ENCODE measurements at regions not wholly inside any gene's neighbourhood (a gene's known extent, or its start where the extent isn't known, plus 50 kb on each side); places are given as distances from the start of the nearest gene placed in this dataset.

DNA sequence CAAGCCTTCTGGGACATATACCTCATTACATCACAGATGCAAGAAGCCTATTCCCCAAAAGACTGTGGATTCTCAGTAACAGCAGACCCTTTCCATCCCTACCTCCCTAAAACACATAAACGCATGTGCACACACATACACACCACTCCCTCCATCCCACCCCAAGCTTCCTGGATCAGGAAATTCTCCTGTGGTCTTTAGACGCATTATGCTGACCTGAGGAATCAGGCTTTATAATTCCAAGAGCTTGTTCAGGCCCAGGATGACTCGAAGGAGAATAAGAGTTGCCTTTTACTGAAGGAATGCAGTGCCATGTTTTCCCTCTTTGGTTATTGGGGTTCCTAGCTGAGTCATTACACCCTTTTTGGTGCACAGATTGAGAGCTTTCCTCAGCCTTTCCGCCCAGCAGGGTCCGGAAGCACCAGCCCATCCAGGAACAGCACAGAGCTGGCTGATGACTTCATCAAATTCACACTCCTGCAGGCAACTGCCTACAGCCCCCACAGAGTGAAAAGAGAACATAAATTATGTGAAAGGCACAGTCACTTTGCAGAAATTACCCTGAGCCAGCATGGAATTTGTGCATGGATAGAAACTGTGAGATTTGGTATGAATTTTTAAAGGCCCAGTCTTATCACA lies 385.0 kb upstream of the TRPC7 start (continued):
- TF ChIP-seq, protein P1, sequence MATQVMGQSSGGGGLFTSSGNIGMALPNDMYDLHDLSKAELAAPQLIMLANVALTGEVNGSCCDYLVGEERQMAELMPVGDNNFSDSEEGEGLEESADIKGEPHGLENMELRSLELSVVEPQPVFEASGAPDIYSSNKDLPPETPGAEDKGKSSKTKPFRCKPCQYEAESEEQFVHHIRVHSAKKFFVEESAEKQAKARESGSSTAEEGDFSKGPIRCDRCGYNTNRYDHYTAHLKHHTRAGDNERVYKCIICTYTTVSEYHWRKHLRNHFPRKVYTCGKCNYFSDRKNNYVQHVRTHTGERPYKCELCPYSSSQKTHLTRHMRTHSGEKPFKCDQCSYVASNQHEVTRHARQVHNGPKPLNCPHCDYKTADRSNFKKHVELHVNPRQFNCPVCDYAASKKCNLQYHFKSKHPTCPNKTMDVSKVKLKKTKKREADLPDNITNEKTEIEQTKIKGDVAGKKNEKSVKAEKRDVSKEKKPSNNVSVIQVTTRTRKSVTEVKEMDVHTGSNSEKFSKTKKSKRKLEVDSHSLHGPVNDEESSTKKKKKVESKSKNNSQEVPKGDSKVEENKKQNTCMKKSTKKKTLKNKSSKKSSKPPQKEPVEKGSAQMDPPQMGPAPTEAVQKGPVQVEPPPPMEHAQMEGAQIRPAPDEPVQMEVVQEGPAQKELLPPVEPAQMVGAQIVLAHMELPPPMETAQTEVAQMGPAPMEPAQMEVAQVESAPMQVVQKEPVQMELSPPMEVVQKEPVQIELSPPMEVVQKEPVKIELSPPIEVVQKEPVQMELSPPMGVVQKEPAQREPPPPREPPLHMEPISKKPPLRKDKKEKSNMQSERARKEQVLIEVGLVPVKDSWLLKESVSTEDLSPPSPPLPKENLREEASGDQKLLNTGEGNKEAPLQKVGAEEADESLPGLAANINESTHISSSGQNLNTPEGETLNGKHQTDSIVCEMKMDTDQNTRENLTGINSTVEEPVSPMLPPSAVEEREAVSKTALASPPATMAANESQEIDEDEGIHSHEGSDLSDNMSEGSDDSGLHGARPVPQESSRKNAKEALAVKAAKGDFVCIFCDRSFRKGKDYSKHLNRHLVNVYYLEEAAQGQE (IDR thresholded peaks at IDR 0.05; ENCODE audit: unreplicated experiment): no peak
- TF ChIP-seq EZH2phosphoT487 (IDR thresholded peaks at IDR 0.05; ENCODE audit: unreplicated experiment): no peak
- TF ChIP-seq, protein P2, sequence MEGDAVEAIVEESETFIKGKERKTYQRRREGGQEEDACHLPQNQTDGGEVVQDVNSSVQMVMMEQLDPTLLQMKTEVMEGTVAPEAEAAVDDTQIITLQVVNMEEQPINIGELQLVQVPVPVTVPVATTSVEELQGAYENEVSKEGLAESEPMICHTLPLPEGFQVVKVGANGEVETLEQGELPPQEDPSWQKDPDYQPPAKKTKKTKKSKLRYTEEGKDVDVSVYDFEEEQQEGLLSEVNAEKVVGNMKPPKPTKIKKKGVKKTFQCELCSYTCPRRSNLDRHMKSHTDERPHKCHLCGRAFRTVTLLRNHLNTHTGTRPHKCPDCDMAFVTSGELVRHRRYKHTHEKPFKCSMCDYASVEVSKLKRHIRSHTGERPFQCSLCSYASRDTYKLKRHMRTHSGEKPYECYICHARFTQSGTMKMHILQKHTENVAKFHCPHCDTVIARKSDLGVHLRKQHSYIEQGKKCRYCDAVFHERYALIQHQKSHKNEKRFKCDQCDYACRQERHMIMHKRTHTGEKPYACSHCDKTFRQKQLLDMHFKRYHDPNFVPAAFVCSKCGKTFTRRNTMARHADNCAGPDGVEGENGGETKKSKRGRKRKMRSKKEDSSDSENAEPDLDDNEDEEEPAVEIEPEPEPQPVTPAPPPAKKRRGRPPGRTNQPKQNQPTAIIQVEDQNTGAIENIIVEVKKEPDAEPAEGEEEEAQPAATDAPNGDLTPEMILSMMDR (conservative IDR thresholded peaks at IDR 0.05; ENCODE audit: low read depth in 2 of 2): no peak
- no peak for TF ChIP-seq NANOG (IDR thresholded peaks at IDR 0.05; ENCODE audit: borderline replicate concordance)
- no peak for TF ChIP-seq ZNF331 (CRISPR knock-in tag; IDR thresholded peaks at IDR 0.05; ENCODE audit: low read depth)
- TF ChIP-seq CREB1 (CRISPR knock-in tag; IDR thresholded peaks at IDR 0.05; ENCODE audit: low read depth): no peak
- no peak for TF ChIP-seq EZH2 (IDR thresholded peaks at IDR 0.05; ENCODE audit: low read depth, unreplicated experiment)
- no peak for TF ChIP-seq JUNB (IDR thresholded peaks at IDR 0.05; ENCODE audit: unreplicated experiment)
- TF ChIP-seq ZNF114 (CRISPR knock-in tag; IDR thresholded peaks at IDR 0.05): no peak

GRCh38 chr5:136749016-136749415 lies 383.7 kb upstream of the TRPC7 start:
- Histone ChIP-seq H3K4me1 (ENCODE audit: insufficient read depth) (peaks cover 4% of the 10 kb centered on the region; the same call in 1 of the 2 replicates), H3F3A (replicated peaks; ENCODE audit: low read depth) (no peaks in the 10 kb centered on the region), H2AFZ (no peak overlapping the region), H3K27ac (ENCODE audit: low read depth) (no peak overlapping the region), H3K79me2 (replicated peaks; ENCODE audit: insufficient read depth) (no peaks in the 10 kb centered on the region), H4K20me1 (replicated peaks; ENCODE audit: insufficient read depth) (no peaks in the 10 kb centered on the region), H3K4me2 (no peak overlapping the region), H3K36me3 (ENCODE audit: insufficient read depth) (no peaks in the 10 kb centered on the region), H3K27me3 (ENCODE audit: insufficient read depth) (no peaks in the 10 kb centered on the region), H3K9me2 (ENCODE audit: insufficient read depth) (peaks cover 8% of the 10 kb centered on the region), H3K4me3 (no peak overlapping the region)
- peaks cover 11% of the 10 kb centered on the region for H3K9me3 Mint-ChIP-seq
- peaks cover 5% of the 10 kb centered on the region for H3K36me3 Mint-ChIP-seq (ENCODE audit: low read depth)
- H3K27ac Mint-ChIP-seq: no peak overlapping the region
- ATAC-seq (no peak), DNase-seq (ENCODE audit: low spot score) (no peak)
- H3K4me3 Mint-ChIP-seq: no peak overlapping the region
- H3K4me1 Mint-ChIP-seq: no peaks in the 10 kb centered on the region
- no peaks in the 10 kb centered on the region for H3K27me3 Mint-ChIP-seq (ENCODE audit: insufficient read depth, low read depth, poor library complexity)
- no peak for TF ChIP-seq ZNF331 (CRISPR knock-in tag; IDR thresholded peaks at IDR 0.05; ENCODE audit: low read depth)
- no peak for TF ChIP-seq ZNF462 (CRISPR knock-in tag; IDR thresholded peaks at IDR 0.05)
- TF ChIP-seq POLR2AphosphoS5 (IDR thresholded peaks at IDR 0.05; ENCODE audit: low read depth): no peak
- TF ChIP-seq, protein P3, sequence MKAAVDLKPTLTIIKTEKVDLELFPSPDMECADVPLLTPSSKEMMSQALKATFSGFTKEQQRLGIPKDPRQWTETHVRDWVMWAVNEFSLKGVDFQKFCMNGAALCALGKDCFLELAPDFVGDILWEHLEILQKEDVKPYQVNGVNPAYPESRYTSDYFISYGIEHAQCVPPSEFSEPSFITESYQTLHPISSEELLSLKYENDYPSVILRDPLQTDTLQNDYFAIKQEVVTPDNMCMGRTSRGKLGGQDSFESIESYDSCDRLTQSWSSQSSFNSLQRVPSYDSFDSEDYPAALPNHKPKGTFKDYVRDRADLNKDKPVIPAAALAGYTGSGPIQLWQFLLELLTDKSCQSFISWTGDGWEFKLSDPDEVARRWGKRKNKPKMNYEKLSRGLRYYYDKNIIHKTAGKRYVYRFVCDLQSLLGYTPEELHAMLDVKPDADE (IDR thresholded peaks at IDR 0.05): no peak
- TF ChIP-seq CREB1 (CRISPR knock-in tag; IDR thresholded peaks at IDR 0.05; ENCODE audit: low read depth): no peak
- no peak for TF ChIP-seq EZH2phosphoT487 (IDR thresholded peaks at IDR 0.05; ENCODE audit: unreplicated experiment)
- no peak for TF ChIP-seq STAT1 (IDR thresholded peaks at IDR 0.05; ENCODE audit: unreplicated experiment)
- no peak for TF ChIP-seq EZH2 (IDR thresholded peaks at IDR 0.05; ENCODE audit: low read depth, unreplicated experiment)

Measured in GM23338 (cell line).